ENCODE measurements at regions not wholly inside any gene's neighbourhood (a gene's known extent, or its start where the extent isn't known, plus 50 kb on each side); places are given as distances from the start of the nearest gene placed in this dataset.
A peak's percentile ranks its signal among the peaks of the same experiment; 100 is the strongest.

GRCh38 chr13:29902632-29903305 lies 52.4 kb upstream of the UBL3 start:
- H3K27ac ChIP-seq, result peak overlapping the region; percentile 36
- intact Hi-C loops (cut with DNase I), result no loop called here

DNA sequence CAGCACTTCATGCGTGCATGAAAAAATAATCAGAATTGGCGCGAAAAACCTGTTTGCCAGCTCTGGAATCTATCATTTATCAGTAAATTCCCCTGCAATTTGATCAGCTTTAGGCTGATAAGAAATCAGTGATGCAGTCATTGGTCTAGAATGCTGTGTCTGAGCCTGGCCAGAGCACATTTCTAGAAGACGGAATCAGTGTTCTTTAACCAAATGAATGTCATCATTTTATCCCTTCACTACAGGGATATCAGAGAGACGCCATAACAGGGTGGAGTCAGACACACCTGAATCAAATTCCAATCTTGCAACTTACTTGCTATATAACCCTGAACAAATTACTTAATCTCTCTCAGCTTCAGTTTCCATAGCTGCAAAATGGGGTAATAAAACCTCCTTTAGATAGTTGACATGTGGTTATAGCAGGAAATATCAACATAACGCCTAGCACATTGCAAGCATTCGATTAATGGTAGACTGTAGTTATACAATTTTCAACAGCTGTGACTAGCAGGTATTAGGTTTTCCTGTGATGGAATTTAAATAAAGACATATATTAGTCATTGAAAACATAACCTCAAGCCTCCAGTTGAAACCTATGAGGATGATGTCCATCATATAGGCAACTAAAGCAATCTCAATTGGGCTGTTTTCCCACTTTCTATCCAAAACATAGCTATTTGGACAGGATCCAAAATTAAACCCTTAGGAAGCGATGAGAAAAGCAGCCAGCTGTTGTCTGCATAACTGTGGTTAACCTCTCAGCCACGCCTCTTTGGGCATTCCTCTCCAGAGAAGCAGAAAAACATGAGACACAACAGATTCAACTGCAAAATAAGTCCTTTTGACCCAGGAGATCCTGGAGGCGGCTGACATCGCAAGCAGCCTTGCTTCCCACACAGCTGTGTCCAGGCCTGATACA lies 51.6 kb upstream of the UBL3 start:
- no peaks in the 10 kb centered on the region for H3K9me3 ChIP-seq
- peaks cover 25% of the 10 kb centered on the region for H3K4me1 ChIP-seq
- H3K36me3 ChIP-seq, result no peaks in the 10 kb centered on the region
- H3K27ac ChIP-seq, result peak overlapping the region; percentile 36
- peak in 1 of 2 donors; percentile 81 for DNase-seq (ENCODE audit: extremely low spot score in 2 of 2)
- TF ChIP-seq CTCF (IDR thresholded peaks at IDR 0.05) (no peak), POLR2A (IDR thresholded peaks at IDR 0.05) (no peak), POLR2AphosphoS5 (IDR thresholded peaks at IDR 0.05; ENCODE audit: insufficient read depth in 1 of 2, low read depth in 1 of 2) (no peak)
- no peaks in the 10 kb centered on the region for H3K27me3 ChIP-seq
- intact Hi-C loops (cut with DNase I), result no loop called here
- no peak overlapping the region for H3K4me3 ChIP-seq

More at GRCh38 chr13:29902632-29903305, 52.4 kb upstream of the UBL3 start:
- DNase-seq (ENCODE audit: extremely low spot score in 2 of 2), result no peak
- Histone ChIP-seq H3K27me3 (no peaks in the 10 kb centered on the region), H3K4me1 (peaks cover 25% of the 10 kb centered on the region), H3K4me3 (no peak overlapping the region), H3K9me3 (no peaks in the 10 kb centered on the region), H3K36me3 (no peaks in the 10 kb centered on the region)
- no peak for TF ChIP-seq CTCF (IDR thresholded peaks at IDR 0.05)
- no peak for TF ChIP-seq POLR2AphosphoS5 (IDR thresholded peaks at IDR 0.05; ENCODE audit: insufficient read depth in 1 of 2, low read depth in 1 of 2)
- no peak for TF ChIP-seq POLR2A (IDR thresholded peaks at IDR 0.05)
